ENCODE measurements at regions not wholly inside any gene's neighbourhood (a gene's known extent, or its start where the extent isn't known, plus 50 kb on each side); places are given as distances from the start of the nearest gene placed in this dataset.
"Not testable (repeated sequence)": the region's sequence is repeated elsewhere in the genome, so short reads cannot be mapped to it uniquely, and the experiment has no call there.

DNA sequence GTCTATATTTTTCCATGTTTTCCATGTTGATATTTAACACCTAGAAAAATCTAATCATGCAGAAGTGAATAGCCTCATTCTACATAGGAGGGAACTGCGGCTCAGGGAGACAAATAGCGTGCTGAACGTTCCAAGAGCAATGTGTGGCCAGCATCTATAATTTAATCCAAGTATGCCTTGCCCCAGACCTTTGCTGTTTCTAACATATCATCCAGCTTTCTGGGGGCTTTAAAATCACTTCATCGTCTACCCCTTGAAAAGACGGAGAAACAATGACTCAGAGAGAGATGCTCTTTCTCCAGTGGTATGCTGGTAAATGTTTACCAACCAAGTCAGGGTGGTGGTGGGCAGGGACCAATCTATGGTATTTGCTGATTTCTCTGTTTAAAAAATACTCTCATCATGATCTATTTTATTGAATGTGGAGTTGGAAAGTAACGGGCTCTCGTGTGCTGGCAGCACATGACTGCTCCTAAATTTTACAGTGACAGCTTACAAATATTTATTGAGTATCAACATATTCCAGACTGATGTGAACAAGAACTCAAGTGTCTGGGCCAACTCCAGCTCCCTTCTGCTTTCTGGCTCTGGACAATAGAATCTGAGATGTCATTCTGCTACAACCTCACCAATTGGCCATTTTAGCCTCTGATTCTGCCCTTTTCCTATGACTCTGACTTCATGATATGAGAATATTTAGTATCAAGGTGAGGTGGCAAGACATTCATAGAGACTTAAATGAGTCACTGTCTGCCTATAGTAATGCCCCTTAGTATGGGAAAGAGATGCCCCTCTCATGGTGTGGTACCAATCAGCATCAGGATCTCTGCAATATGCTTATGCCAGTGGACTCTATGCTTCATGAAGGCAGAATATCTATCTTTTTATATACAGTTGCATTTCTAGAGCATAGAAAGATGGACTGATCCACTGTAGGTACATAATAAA is 407.4 kb upstream of the TNC start:
- Mint-ChIP-seq H3K27me3 (peaks cover 0 to 36% (median 11%) of the 10 kb centered on the region in 3 donors), H3K27ac (no peak overlapping the region)

GRCh38 chr9:115531410-115532125 is 413.6 kb upstream of the TNC start:
- ATAC-seq (ENCODE audit: low read depth in 2 of 2) (no peak), DNase-seq (no peak)
- Mint-ChIP-seq H3K27me3 (peaks cover 15 to 28% (median 21%) of the 10 kb centered on the region in 3 donors), H3K4me3 (no peak overlapping the region), H3K4me1 (no peaks in the 10 kb centered on the region), H3K9me3 (no peaks in the 10 kb centered on the region), H3K36me3 (no peaks in the 10 kb centered on the region), H3K27ac (no peak overlapping the region)

More for the DNA sequence above, 407.4 kb upstream of the TNC start:
- Mint-ChIP-seq H3K9me3 (no peaks in the 10 kb centered on the region), H3K36me3 (no peaks in the 10 kb centered on the region), H3K4me3 (no peak overlapping the region), H3K4me1 (no peaks in the 10 kb centered on the region)
- DNase-seq (no peak), ATAC-seq (ENCODE audit: low read depth in 2 of 2) (no peak)

- Mint-ChIP-seq H3K4me1 (no peaks in the 10 kb centered on the region), H3K36me3 (no peaks in the 10 kb centered on the region), H3K27me3 (peaks cover 15 to 28% (median 18%) of the 10 kb centered on the region in 3 donors), H3K4me3 (no peak overlapping the region), H3K27ac (no peak overlapping the region), H3K9me3 (peaks cover 0 to 4% (median 0%) of the 10 kb centered on the region in 7 donors)
- no peak for ATAC-seq (ENCODE audit: low read depth in 2 of 2)
- DNase-seq, result no peak
Measured at GRCh38 chr9:115533511-115533910, 415.6 kb upstream of the TNC start.

DNA sequence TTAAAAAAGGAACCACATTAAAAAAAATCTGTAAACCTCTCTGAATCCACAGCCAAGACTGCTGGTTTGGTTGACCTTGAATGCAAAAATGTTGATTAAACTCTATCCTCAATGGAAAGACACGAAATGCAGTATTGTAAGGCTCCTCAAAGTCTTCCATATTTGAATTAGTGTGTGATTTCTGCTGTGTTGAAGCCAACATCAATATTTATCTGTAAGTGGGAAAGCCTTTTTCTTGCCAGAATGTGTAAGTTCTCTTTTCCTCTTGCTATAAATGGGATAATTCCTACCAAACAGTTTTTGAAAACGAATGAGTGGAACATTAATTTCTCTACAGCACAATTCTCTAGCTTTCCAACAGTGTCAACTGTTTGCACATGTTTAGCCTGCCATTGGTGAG is 422.1 kb upstream of the TNC start:
- H3K27me3 Mint-ChIP-seq, result peaks cover 4 to 9% (median 4%) of the 10 kb centered on the region in 3 donors
- H3K27ac Mint-ChIP-seq, result no peak overlapping the region

DNA sequence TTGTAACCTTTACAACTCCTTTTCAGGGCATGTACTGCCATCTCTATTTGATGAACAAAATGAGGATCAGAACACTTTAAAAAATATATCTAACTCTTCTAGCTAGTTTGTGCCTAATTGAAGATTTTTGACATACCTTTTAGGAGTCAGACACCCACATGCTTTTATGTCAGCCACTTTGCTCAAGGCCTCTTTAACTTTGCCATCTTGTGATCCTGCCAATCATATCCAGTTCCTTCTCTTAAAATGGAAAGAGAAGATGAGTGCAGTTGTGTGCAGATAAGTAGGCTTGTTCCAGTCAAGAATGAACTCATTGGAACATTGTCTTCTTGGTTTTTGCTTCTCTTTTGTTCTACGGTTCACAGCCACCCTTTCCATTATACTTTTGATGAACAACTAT is 425.6 kb upstream of the TNC start:
- Mint-ChIP-seq H3K4me3 (no peak overlapping the region), H3K9me3 (no peaks in the 10 kb centered on the region), H3K27ac (no peak overlapping the region), H3K4me1 (no peaks in the 10 kb centered on the region), H3K36me3 (no peaks in the 10 kb centered on the region), H3K27me3 (peaks cover 0 to 14% (median 4%) of the 10 kb centered on the region in 3 donors)
- DNase-seq (no peak), ATAC-seq (ENCODE audit: low read depth in 2 of 2) (no peak)

More for the DNA sequence above, 422.1 kb upstream of the TNC start:
- Mint-ChIP-seq H3K36me3 (no peaks in the 10 kb centered on the region), H3K4me1 (no peaks in the 10 kb centered on the region), H3K4me3 (no peak overlapping the region), H3K9me3 (peaks cover 0 to 4% (median 0%) of the 10 kb centered on the region in 7 donors)
- DNase-seq (no peak), ATAC-seq (ENCODE audit: low read depth in 2 of 2) (no peak)

- Mint-ChIP-seq H3K27ac (no peak overlapping the region), H3K27me3 (peaks cover 0 to 20% (median 8%) of the 10 kb centered on the region in 3 donors)
- no peak for ATAC-seq (ENCODE audit: low read depth in 2 of 2)
Measured at GRCh38 chr9:115548609-115549260, 430.8 kb upstream of the TNC start.

DNA sequence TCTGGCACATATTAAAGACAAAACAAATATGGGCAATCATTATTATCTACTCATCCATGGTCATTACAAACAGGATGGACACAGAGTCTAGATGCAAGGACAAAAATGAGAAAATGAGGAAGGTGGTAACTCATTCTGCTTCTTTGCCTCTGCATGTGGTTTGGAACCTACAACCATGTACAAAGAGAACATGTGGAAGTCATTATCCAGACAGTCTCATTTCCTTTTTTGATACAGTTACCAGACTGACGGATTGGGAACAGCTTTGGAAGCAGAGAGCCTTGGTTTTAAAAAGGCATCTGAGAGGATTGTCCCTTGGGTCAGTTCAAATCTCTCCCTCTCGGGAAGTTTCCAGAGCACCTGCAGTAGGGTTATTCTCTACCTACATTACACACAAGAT is 433.4 kb upstream of the TNC start:
- no peak overlapping the region for H3K4me3 Mint-ChIP-seq
- H3K4me1 Mint-ChIP-seq, result no peaks in the 10 kb centered on the region
- H3K9me3 Mint-ChIP-seq, result peaks cover 4 to 14% (median 14%) of the 10 kb centered on the region in 7 donors
- no peak for ATAC-seq (ENCODE audit: low read depth in 2 of 2)
- peaks cover 0 to 13% (median 8%) of the 10 kb centered on the region in 3 donors for H3K27me3 Mint-ChIP-seq
- peaks cover 0 to 12% of the 10 kb centered on the region in 2 donors for H3K36me3 Mint-ChIP-seq
- no peak for DNase-seq
- no peak overlapping the region for H3K27ac Mint-ChIP-seq

More at GRCh38 chr9:115548609-115549260, 430.8 kb upstream of the TNC start:
- Mint-ChIP-seq H3K9me3 (peaks cover 0 to 4% (median 0%) of the 10 kb centered on the region in 7 donors), H3K36me3 (no peaks in the 10 kb centered on the region), H3K4me1 (no peaks in the 10 kb centered on the region), H3K4me3 (no peak overlapping the region)
- no peak for DNase-seq

DNA sequence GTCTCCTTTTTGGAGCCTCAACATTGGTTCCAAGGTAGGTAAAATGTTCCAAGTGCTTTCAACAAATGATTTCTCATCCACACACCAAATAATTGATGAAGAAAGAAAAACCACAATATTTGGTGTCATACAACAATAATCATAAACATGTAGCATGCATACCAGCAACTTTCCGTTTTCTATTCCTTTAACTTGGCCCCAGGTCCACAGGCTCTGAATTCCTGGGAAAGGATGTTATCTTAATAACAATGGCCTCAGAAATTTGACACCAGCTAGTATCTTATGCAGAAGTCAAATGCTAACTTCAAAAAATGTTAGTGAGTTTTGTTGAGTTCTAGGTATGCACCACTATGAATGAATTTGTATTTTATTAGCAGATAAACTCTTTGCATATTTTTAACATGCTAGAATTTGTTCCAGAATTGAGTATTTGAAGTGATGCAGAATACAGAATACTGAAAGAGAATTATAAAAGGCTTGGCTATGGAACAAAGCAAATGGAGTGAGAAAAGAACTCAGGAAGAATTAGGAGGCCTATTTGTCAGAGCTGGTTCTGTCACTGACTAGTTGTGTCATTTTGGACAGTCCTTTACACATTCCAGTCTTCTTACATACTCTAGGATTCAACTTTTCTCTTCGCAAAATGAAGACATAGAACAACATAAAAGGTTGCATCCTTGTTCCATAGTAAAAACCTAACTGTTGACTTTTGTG is 435.3 kb upstream of the TNC start:
- Mint-ChIP-seq H3K9me3 (peaks cover 8 to 32% (median 22%) of the 10 kb centered on the region in 7 donors), H3K27ac (no peak overlapping the region), H3K4me1 (no peaks in the 10 kb centered on the region), H3K27me3 (peaks cover 0 to 9% (median 8%) of the 10 kb centered on the region in 3 donors), H3K4me3 (no peak overlapping the region), H3K36me3 (peaks cover 0 to 20% of the 10 kb centered on the region in 2 donors)
- ATAC-seq (ENCODE audit: low read depth in 2 of 2), result no peak
- no peak for DNase-seq

DNA sequence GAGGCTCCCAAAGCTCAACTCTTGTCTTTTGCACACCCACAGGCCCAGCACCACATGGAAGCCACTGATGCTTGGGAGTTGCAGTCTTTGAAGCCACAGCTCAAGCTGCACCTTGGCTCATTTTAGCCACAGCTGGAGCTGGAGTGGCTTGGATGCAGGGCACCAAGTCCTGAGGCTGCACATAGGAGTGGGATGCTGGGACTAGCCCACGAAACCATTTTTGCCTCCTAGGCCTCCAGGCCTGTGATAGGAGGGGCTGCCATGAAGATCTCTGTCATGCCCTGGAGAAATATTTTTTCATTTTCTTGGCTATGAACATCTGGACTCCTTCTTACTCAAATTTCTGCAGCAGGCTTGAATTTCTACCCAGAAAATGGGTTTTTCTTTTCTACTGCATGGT is 438.5 kb upstream of the TNC start:
- Mint-ChIP-seq H3K9me3 (peaks cover 4 to 32% (median 22%) of the 10 kb centered on the region in 7 donors), H3K4me3 (no peak overlapping the region), H3K4me1 (no peaks in the 10 kb centered on the region), H3K27ac (no peak overlapping the region), H3K27me3 (no peaks in the 10 kb centered on the region), H3K36me3 (peaks cover 0 to 20% of the 10 kb centered on the region in 2 donors)
- no peak for ATAC-seq (ENCODE audit: low read depth in 2 of 2)
- DNase-seq, result no peak

DNA sequence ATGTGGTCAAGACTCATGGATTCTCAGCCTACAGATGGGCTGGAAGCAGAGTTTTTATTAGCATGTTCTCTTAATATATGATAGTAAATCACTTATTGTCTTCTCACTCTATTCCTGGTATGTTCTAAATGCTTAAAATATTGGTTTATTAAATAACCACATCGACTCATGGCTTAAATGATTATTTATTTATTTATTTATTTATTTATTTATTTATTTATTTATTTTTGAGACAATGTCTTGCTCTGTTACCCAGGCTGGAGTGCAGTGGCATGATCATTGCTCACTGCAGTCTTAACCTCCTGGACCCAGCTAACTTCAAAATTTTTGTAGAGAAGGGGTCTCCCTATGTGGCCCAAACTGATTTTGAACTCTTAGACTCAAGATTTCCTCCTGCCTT is 457.2 kb upstream of the TNC start:
- DNase-seq, result no peak
- no peak overlapping the region for H3K27ac Mint-ChIP-seq
- H3K36me3 Mint-ChIP-seq, result no peaks in the 10 kb centered on the region
- no peak for ATAC-seq (ENCODE audit: low read depth in 2 of 2)
- H3K4me3 Mint-ChIP-seq, result no peak overlapping the region
- no peaks in the 10 kb centered on the region for H3K4me1 Mint-ChIP-seq
- peaks cover 0 to 8% (median 2%) of the 10 kb centered on the region in 7 donors for H3K9me3 Mint-ChIP-seq
- peaks cover 0 to 7% (median 0%) of the 10 kb centered on the region in 3 donors for H3K27me3 Mint-ChIP-seq

GRCh38 chr9:115585458-115585857 is 467.5 kb upstream of the TNC start:
- DNase-seq; H3K27ac Mint-ChIP-seq; H3K4me3 Mint-ChIP-seq; H3K36me3 Mint-ChIP-seq; ATAC-seq (ENCODE audit: low read depth in 2 of 2); H3K27me3 Mint-ChIP-seq; H3K4me1 Mint-ChIP-seq: not testable (repeated sequence)
- H3K9me3 Mint-ChIP-seq, result peaks cover 0 to 16% (median 0%) of the 10 kb centered on the region in 7 donors

- Mint-ChIP-seq H3K9me3 (peaks cover 0 to 16% (median 0%) of the 10 kb centered on the region in 7 donors), H3K4me1 (no peaks in the 10 kb centered on the region), H3K27me3 (peaks cover 0 to 7% (median 0%) of the 10 kb centered on the region in 3 donors), H3K27ac (no peak overlapping the region), H3K4me3 (no peak overlapping the region), H3K36me3 (peaks cover 0 to 4% of the 10 kb centered on the region in 2 donors)
- ATAC-seq (ENCODE audit: low read depth in 2 of 2), result no peak
- DNase-seq, result no peak
Measured at GRCh38 chr9:115587310-115587709, 469.4 kb upstream of the TNC start.

GRCh38 chr9:115590011-115590410 is 472.1 kb upstream of the TNC start:
- Mint-ChIP-seq H3K9me3 (peaks cover 0 to 16% (median 0%) of the 10 kb centered on the region in 7 donors), H3K27ac (no peak overlapping the region), H3K4me1 (no peaks in the 10 kb centered on the region), H3K4me3 (no peak overlapping the region), H3K27me3 (peaks cover under 1 to 24% (median 6%) of the 10 kb centered on the region in 3 donors), H3K36me3 (peaks cover 0 to 4% of the 10 kb centered on the region in 2 donors)
- DNase-seq, result no peak
- ATAC-seq (ENCODE audit: low read depth in 2 of 2), result no peak

All from naive B cell (primary cell).